HG02678 (cell line): ENCODE measurements at regions not wholly inside any gene's neighbourhood (a gene's known extent, or its start where the extent isn't known, plus 50 kb on each side); places are given as distances from the start of the nearest gene placed in this dataset.

Experiments used
- ATAC-seq: cut with Tn5 transposase; IDR thresholded peaks from one replicate; pipeline ENCODE4 v1.9.1; 2021; ENCODE audit warnings: mild to moderate bottlenecking, moderate library complexity; ENCODE audit not compliant: unreplicated experiment

GRCh38 chr13:40103864-40104263 lies 448.4 kb downstream of the COG6 start:
- ATAC-seq = no peak

GRCh38 chr13:40105231-40105630 lies 449.8 kb downstream of the COG6 start:
- no peak for ATAC-seq

DNA sequence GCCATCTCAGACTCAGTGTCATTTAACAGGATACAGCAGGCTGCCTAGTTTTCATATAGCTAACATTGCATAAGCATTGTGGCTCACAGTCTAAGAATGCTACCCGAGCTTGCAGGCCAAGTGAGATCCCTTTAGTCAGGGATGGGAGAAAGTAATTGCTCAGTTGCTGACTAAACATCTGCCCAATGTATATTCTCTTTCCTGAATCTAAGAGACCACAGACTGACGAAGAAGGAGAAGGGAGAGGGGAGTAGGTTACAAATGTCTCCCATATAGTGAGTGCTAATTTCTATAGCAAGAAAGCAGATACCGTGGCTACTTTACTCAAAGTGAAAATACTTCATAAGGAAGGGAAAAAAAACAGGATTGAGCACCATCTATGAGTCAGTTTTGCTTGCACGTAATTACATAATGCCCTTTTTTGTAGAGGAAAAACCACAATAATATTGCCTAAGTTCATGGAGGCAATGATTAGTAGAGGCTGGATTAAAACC lies 453.9 kb downstream of the COG6 start:
- ATAC-seq = no peak

GRCh38 chr13:40113643-40114304 lies 458.3 kb downstream of the COG6 start:
- ATAC-seq = no peak

DNA sequence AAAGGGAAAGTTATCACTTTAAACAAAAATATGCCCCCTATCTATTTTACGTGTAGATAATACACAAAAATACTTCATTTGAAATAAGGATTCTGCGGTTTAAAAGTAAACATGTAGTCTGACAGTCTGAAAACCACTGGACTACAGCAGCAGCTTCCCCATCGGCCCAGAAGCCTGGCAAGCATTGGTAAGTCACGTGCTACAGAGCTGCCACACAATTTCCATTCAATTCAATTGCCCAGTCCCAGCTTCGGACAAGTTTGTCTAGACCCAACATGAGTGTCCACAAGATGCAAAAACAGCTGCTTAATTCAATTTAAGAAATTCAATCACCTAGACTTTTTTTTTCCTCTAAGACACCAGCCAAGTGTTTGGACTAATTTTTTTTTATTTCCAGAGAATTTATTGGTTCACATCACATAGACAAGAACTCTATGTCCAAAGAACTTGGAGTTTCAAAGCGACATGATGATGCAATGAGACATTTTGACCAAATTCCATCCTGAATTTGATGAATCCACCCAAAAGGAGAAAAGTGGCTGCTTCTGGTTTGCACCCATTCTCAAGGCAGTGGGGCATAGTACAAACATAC lies 458.9 kb downstream of the COG6 start:
- ATAC-seq = no peak

- ATAC-seq = no peak
Measured at GRCh38 chr13:40115426-40115825, 460.0 kb downstream of the COG6 start.

GRCh38 chr13:40116008-40116407 lies 460.5 kb downstream of the COG6 start:
- no peak for ATAC-seq

- ATAC-seq = no peak
Measured at GRCh38 chr13:40118337-40118736, 462.9 kb downstream of the COG6 start.

GRCh38 chr13:40119852-40120251 lies 464.4 kb downstream of the COG6 start:
- ATAC-seq = no peak

DNA sequence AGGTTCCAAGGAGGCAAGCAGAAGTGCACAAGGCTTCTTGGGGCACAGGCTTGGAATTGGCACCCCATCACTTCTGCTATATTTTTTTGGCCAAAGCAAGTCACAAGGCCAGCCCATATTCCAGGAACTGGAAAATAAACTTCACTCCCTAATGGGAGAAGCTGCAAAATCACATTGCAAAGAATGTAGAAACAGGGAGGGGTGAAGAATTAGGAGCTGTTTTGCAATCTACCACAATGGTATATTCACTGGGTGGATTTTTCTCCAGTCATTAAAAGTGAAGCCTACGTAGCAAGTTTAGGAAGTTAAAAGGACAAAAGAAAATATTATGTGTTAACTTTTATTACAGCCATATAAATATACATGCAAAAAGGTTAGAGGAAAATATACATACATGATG lies 464.8 kb downstream of the COG6 start:
- no peak for ATAC-seq

DNA sequence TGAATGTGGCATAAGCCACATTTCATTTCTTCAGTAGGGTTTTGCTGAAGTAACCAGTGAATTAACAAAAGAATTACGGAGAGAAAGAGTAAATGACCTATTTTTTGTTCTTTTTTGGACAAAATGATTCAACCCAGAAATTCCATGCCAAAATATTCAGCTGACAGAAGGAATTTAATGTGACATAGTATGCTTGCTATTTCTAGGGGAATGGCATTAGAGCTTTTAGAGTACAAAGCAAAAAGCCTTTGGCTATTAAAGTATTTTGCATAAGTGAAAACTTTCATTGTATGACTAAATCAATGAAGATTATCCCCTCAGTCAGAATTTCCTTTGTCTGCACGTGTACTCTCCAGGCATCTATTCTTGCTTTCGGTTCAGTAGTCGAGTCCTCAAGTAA lies 465.3 kb downstream of the COG6 start:
- ATAC-seq = no peak

DNA sequence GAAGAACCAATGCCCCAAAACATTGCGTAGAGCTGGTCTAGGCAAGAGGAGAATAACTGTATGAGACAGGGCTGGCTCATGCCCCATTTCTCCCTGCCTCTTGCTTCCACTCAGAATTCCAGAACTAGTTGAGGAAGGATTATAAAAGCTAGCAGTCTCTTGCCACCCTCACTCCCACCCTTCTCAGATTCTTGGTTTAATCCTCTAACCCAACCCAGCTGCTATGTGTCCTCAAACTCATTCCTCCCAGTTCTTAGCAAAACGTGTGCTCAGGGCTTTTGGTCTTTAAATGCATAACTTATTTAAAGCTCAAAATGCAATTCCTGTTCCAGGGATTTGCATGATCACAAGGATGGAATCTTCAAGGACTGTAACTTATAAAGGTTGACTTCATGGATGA lies 466.3 kb downstream of the COG6 start:
- ATAC-seq = no peak

DNA sequence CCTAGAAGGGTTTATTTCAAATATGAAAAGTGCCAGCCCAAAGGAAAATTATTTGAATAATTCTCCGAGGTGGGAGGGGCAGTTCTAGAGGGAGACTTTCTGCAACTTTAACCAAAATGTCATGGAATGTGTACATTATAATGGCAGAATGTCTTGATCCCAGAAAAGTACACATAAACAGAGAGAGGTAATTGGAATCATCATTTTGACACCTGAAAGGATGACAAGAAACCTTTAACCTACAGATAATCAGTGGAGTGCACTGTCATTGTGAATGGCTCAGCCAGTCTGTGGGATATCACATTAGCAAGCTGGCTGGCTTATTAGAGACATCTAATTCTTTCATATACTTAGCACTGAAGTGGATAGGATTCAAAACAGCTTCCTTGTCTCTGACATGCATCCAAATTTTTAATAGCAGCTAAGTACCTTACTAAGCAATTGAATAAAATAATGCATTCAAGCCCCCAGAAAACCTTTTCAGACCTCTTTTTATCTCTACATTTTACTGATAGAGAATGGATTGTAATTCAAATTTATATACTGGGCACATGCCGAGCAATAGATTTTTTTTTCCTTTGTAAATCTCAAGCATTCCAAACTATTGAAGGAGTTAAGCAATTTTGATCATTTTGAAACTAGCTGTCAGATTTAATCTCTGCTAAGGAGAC lies 468.6 kb downstream of the COG6 start:
- no peak for ATAC-seq

DNA sequence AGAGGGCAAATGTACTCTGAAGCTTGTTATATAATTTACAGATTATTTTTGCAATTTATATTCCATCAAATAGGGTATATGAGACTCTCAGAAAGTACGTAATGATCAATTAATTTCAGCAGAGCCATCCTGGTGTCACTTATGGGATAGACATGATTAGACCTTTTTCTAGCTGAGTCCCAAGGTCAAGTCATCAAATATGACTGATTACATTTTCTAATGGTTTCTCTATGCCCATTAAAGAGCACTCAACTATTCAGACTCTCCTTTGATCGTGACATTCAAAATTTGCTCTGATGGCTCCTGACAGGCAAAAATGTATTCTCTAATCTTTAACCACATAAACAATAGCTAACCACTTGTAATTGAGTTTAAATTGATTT lies 469.2 kb downstream of the COG6 start:
- no peak for ATAC-seq

DNA sequence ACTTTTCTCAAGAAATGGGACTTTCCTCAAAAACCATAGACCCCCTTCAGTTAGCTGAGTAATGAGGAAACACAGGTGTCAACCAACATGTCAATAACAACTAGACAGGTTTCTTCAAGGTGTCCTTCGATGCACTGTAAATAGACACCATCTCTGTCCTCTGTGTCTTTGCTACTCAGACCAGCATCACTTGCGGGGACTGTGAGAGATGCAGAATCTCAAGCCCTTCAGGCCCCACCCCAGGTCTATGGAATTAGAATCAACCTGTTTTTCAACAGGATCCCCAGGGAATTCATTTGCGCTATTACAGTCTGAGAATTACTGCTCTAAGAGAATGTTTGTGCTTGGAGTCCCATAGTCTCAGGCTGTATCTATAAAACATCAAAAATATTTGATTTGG lies 469.9 kb downstream of the COG6 start:
- no peak for ATAC-seq

- ATAC-seq = no peak
Measured at GRCh38 chr13:40126306-40127085, 471.0 kb downstream of the COG6 start.

- no peak for ATAC-seq
Measured at GRCh38 chr13:40127476-40127875, 472.0 kb downstream of the COG6 start.

DNA sequence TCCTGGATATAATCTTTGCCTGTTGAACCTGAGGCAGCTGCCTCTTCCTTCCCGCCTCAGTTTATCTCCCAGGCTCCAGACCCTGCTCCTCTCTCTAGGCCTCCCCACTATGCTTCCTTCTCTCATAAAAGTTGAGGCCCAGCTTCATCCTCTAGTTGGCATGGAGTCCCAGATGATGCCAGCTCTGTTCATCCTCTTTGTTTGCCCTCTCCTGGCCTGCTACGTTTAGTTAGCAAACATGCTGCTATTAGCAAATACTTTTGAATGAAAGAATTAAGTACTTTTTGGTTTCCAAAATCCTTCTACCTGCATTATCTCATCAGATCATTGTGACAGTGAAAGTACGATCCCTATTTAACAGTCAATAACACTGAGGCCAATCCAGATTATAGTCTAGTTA lies 472.5 kb downstream of the COG6 start:
- no peak for ATAC-seq

DNA sequence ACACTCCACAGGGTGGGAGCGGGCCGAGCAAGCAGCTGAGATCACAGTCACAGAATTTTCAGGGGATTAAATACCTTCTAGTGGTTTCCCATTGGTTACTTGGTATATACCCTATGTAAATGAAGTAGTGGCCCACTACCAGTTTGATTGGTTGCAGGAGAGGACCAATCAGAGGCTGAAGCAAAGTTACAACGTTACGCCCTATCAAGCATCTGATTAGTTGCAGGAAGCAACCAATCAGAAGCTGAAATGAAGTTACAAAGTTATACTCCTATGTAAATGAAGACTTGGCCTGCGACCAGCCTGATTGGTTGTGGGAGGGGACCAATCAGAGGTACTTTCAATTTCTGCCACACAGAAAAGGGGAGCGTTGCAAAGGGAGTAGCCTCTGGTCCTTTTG lies 474.0 kb downstream of the COG6 start:
- ATAC-seq = no peak

DNA sequence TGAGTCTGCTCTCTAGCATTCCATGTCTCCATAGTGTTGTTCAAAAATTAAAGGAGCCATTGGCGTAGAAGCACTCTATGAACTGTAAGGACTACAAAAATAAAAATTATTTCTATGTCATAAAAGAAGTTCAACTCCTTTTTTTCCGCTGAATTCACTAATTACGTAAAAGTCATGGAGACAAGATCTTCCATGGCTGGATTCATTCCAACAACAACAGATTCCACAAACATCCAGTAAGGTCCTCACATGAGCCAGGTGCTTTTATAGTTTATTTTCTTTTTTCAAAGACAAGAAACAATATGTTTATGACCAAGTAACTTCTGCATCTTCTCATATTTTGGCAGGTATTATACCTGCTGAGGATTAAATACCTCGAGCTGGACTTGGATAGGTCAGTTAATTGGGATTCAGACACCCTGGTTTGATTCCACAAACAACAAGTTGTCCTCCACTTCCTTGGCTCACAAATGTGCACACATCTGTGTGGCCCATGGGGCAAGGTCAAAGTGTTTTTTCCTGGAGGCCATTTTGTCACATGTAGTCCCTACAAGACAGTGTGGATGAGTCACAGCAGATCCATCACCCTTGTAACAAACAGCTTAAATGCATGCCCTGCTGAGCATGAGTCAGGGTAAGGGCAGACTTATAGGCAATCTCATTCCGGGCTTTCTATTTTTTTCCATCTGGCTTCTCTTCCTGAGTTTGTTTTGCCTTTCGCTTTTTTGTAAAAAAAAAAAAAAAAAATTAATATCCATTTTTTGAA lies 475.6 kb downstream of the COG6 start:
- ATAC-seq = no peak

- ATAC-seq = no peak
Measured at GRCh38 chr13:40132249-40132648, 476.8 kb downstream of the COG6 start.
